ENCODE measurements at regions not wholly inside any gene's neighbourhood (a gene's known extent, or its start where the extent isn't known, plus 50 kb on each side); places are given as distances from the start of the nearest gene placed in this dataset.

DNA sequence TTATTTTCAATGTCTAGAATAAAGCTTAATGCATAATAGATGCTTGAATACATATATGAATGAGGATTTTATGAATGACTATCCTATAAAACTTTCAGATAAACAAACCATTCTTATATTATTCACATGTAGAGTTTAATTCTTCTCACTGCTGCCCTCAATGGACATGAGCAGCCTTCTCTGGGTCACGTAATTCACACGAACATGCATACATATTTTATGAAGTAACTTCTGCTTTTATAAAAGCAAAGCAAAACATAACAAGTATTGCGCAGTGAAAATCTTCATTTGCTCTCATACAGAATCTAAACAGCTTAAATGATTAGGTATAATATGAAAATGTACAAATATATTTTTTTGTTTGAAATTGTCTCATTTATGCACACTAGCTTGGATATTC, 116.7 kb downstream of the TMA16 start:
- no peak for DNase-seq (ENCODE audit: low spot score, unreplicated experiment)
- Mint-ChIP-seq H3K36me3 (ENCODE audit: insufficient read depth) (no peaks in the 10 kb centered on the region), H3K9me3 (ENCODE audit: low read depth) (no peaks in the 10 kb centered on the region), H3K27me3 (no peaks in the 10 kb centered on the region), H3K4me1 (ENCODE audit: low read depth) (no peaks in the 10 kb centered on the region), H3K4me3 (ENCODE audit: low read depth) (no peak overlapping the region), H3K27ac (no peak overlapping the region)
- TF ChIP-seq, protein P1, sequence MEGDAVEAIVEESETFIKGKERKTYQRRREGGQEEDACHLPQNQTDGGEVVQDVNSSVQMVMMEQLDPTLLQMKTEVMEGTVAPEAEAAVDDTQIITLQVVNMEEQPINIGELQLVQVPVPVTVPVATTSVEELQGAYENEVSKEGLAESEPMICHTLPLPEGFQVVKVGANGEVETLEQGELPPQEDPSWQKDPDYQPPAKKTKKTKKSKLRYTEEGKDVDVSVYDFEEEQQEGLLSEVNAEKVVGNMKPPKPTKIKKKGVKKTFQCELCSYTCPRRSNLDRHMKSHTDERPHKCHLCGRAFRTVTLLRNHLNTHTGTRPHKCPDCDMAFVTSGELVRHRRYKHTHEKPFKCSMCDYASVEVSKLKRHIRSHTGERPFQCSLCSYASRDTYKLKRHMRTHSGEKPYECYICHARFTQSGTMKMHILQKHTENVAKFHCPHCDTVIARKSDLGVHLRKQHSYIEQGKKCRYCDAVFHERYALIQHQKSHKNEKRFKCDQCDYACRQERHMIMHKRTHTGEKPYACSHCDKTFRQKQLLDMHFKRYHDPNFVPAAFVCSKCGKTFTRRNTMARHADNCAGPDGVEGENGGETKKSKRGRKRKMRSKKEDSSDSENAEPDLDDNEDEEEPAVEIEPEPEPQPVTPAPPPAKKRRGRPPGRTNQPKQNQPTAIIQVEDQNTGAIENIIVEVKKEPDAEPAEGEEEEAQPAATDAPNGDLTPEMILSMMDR (IDR thresholded peaks at IDR 0.05; ENCODE audit: unreplicated experiment), result no peak

DNA sequence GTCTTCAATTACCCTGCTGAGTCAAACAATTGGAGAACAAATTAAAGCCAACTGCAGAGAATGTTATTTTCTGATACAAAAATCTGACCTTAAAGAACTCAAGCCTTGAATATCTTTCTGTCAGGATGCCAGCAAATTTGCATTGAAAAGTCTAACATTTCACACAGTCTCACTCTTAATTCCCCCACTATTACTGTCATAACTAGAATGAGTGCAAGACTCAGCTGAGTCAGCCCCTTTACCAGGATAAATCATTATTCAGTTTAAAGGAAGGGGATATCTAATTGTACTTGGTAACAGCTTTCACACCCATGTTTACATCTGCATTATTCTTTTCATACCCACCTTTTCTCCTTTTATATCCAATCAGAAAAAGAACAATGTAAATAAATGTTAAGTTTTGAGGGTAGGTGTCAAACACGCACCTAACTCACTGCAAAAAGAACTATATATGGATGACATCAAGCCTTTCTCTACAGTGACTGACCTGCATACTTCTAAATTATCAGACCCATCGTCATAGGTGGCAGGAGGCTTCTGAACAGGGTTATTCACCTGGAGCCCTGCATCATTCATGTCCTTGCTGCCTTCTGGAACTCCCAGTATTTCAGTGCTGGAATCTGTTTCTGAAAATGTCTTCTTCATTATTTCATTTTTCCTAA, 117.4 kb downstream of the TMA16 start:
- H3K36me3 Mint-ChIP-seq (ENCODE audit: insufficient read depth), result no peaks in the 10 kb centered on the region
- no peak for DNase-seq (ENCODE audit: low spot score, unreplicated experiment)
- no peaks in the 10 kb centered on the region for H3K9me3 Mint-ChIP-seq (ENCODE audit: low read depth)
- no peak overlapping the region for H3K4me3 Mint-ChIP-seq (ENCODE audit: low read depth)
- no peak overlapping the region for H3K27ac Mint-ChIP-seq
- no peaks in the 10 kb centered on the region for H3K4me1 Mint-ChIP-seq (ENCODE audit: low read depth)
- no peaks in the 10 kb centered on the region for H3K27me3 Mint-ChIP-seq
- TF ChIP-seq, protein P1 (IDR thresholded peaks at IDR 0.05; ENCODE audit: unreplicated experiment), result no peak

DNA sequence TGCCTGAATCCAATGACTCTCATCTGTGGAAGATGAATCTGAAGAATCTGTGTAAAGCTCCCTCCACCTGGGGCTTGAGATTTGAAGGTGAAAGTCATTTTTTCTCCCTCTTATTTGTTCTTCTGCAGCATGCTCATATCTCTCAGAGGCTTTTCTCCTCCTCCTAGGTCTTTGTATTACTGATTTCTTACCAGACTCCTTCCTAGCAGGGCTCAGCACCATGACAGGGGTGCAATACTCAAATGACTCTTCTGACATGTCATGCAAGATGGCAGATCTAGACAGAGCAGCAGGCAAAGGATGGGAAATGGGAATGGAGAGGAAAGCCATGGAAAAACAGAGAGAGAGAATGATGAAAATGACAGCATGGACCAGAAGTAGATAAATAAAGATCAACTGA, 118.3 kb downstream of the TMA16 start:
- no peak overlapping the region for H3K27ac Mint-ChIP-seq
- H3K9me3 Mint-ChIP-seq (ENCODE audit: low read depth), result no peaks in the 10 kb centered on the region

DNA sequence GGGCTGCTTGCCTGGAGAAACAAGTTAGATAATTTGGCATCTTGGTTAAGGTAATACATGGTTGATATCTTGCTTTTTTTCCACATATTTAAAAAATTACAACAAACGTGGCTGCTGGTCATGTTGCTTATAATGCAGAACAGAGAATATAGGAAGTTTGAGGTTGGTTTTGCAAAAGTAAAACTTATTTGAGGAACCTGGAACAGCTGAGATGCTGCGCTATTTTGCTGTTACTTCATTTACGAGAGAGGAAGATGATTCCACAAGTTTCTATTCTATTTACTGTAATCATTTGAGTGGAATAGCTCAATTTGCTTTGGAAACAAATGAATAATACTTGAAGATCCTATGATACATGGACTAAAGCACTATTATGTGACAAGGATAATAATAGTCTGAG, 118.9 kb downstream of the TMA16 start:
- Mint-ChIP-seq H3K36me3 (ENCODE audit: insufficient read depth) (no peaks in the 10 kb centered on the region), H3K9me3 (ENCODE audit: low read depth) (no peaks in the 10 kb centered on the region), H3K4me1 (ENCODE audit: low read depth) (no peaks in the 10 kb centered on the region), H3K27me3 (no peaks in the 10 kb centered on the region), H3K27ac (no peak overlapping the region), H3K4me3 (ENCODE audit: low read depth) (no peak overlapping the region)
- no peak for DNase-seq (ENCODE audit: low spot score, unreplicated experiment)
- TF ChIP-seq, protein P1 (IDR thresholded peaks at IDR 0.05; ENCODE audit: unreplicated experiment), result no peak

More for the DNA sequence above, 118.3 kb downstream of the TMA16 start:
- Mint-ChIP-seq H3K4me1 (ENCODE audit: low read depth) (no peaks in the 10 kb centered on the region), H3K4me3 (ENCODE audit: low read depth) (no peak overlapping the region), H3K36me3 (ENCODE audit: insufficient read depth) (no peaks in the 10 kb centered on the region), H3K27me3 (no peaks in the 10 kb centered on the region)
- TF ChIP-seq, protein P1 (IDR thresholded peaks at IDR 0.05; ENCODE audit: unreplicated experiment), result no peak
- DNase-seq (ENCODE audit: low spot score, unreplicated experiment), result no peak

DNA sequence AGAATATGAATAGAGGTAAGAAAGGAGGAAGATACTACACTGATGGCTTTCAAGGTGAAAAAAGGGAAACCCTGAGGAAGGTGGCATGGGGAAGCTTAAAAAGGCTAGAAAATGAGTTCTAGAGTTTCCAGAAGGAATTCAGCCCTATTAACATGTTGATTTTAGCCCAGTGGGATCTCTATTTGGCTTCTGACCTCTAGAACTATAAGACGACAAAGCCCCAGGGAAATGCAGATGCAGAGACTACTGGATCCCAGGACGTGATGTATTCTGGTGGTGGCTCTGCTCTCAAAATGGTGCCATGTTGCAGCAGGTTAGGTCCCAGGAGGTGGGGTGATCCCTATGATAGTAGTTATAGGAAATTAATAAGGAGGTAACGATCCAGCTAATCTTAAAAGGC, 120.4 kb downstream of the TMA16 start:
- H3K27ac Mint-ChIP-seq, result no peak overlapping the region

More for the DNA sequence above, 120.4 kb downstream of the TMA16 start:
- DNase-seq (ENCODE audit: low spot score, unreplicated experiment), result no peak
- TF ChIP-seq, protein P1 (IDR thresholded peaks at IDR 0.05; ENCODE audit: unreplicated experiment), result no peak
- peaks cover 3% of the 10 kb centered on the region for H3K27me3 Mint-ChIP-seq
- no peaks in the 10 kb centered on the region for H3K36me3 Mint-ChIP-seq (ENCODE audit: insufficient read depth)
- no peak overlapping the region for H3K4me3 Mint-ChIP-seq (ENCODE audit: low read depth)
- peaks cover 4% of the 10 kb centered on the region for H3K9me3 Mint-ChIP-seq (ENCODE audit: low read depth)
- no peaks in the 10 kb centered on the region for H3K4me1 Mint-ChIP-seq (ENCODE audit: low read depth)
